GM12878 (cell line): ENCODE measurements at regions not wholly inside any gene's neighbourhood (a gene's known extent, or its start where the extent isn't known, plus 50 kb on each side); places are given as distances from the start of the nearest gene placed in this dataset.

Source experiments
- ATAC-seq: fragments of 200-7000 bp; cut with Tn5 transposase; 3 replicates; pipeline ENCODE4 v1.9.1; 2020; ENCODE audit warnings: mild to moderate bottlenecking, moderate library complexity
- BruUV-seq: library from RNA; stranded (reverse); fragments of 400-500 nt; replicated peaks from 2 replicates; lab custom pipeline; 2021; lab: Mats Ljungman, UMichigan
- CTCF ChIA-PET: fragments of 300-600 bp; sonication (Branson Sonifier 250); formaldehyde crosslinking; extraction: SDS; loops from one replicate; lab custom pipeline; 2021; ENCODE audit warnings: inconsistent platforms; lab: Yijun Ruan, JAX
- POLR2A ChIA-PET: fragments of 350-600 bp; formaldehyde crosslinking; extraction: SDS; loops from one replicate; lab custom pipeline; 2021; ENCODE audit warnings: inconsistent platforms; lab: Charles Lee
- RAD21 ChIA-PET: fragments of 300-600 bp; sonication (Branson Sonifier 250); formaldehyde crosslinking; loops from one replicate; lab custom pipeline; 2023; ENCODE audit warnings: antibody characterized with exemption; ENCODE audit not compliant: unreplicated experiment; lab: Charles Lee
- SMC1A ChIA-PET: fragments of 300-600 bp; sonication (Branson Sonifier 250); formaldehyde crosslinking; loops from one replicate; lab custom pipeline; 2023; ENCODE audit not compliant: unreplicated experiment, uncharacterized antibody; lab: Charles Lee
- DNase-seq: peaks from one replicate; pipeline ENCODE4 v3.0.0-alpha.2; 2011; ENCODE audit warnings: low read depth, low spot score
- FAIRE-seq: peaks from 3 replicates; lab custom pipeline; 2011; peaks lifted over from hg19 to GRCh38; lab: Jason Lieb, UNC
- H2AFZ ChIP-seq: 2 replicates; pipeline ENCODE4 v1.6.0; 2011; ENCODE audit warnings: low read depth, low read length, control low read depth; ENCODE audit not compliant: control insufficient read depth
- H3K27ac ChIP-seq: 2 replicates; pipeline ENCODE4 v1.5.1; 2011; ENCODE audit warnings: control low read depth; ENCODE audit not compliant: control insufficient read depth, insufficient read depth
- H3K27me3 ChIP-seq, 2 experiments: replicated peaks in 1 of 2; 2 replicates each; pipeline versions ENCODE4 v1.6.0 to v1.6.1; 2011; ENCODE audit warnings: low read length in 1 of 2; ENCODE audit not compliant: control insufficient read depth in 2 of 2, insufficient read depth in 2 of 2
- H3K36me3 ChIP-seq, 2 experiments: 2 replicates each; pipeline ENCODE4 v1.5.1; 2011; ENCODE audit warnings: low read length in 1 of 2; ENCODE audit not compliant: control insufficient read depth in 2 of 2, insufficient read depth in 2 of 2
- H3K4me1 ChIP-seq: 2 replicates; pipeline ENCODE4 v1.6.1; 2011; ENCODE audit warnings: mild to moderate bottlenecking, low read length, moderate library complexity, mixed read lengths; ENCODE audit not compliant: control insufficient read depth, insufficient read depth
- H3K4me2 ChIP-seq: 2 replicates; pipeline ENCODE4 v1.6.0; 2011; ENCODE audit warnings: control low read depth; ENCODE audit not compliant: control insufficient read depth, insufficient read depth
- H3K4me3 ChIP-seq: fragments of 200-600 bp; sonication (generic); 2 replicates; pipeline ENCODE4 v1.5.1; 2016
- H3K79me2 ChIP-seq: 2 replicates; pipeline ENCODE4 v1.6.0; 2011; ENCODE audit warnings: low read length; ENCODE audit not compliant: control insufficient read depth, insufficient read depth
- H3K9ac ChIP-seq: 2 replicates; pipeline ENCODE4 v1.8.0; 2011; ENCODE audit warnings: low read length, control low read depth, mixed read lengths; ENCODE audit not compliant: control insufficient read depth, insufficient read depth
- H3K9me3 ChIP-seq: replicated peaks from 3 replicates; pipeline ENCODE4 v1.5.1; 2011; ENCODE audit warnings: mild to moderate bottlenecking, low read length; ENCODE audit not compliant: control insufficient read depth, insufficient read depth
- H4K20me1 ChIP-seq: 2 replicates; pipeline ENCODE4 v1.6.0; 2011; ENCODE audit not compliant: control insufficient read depth, insufficient read depth
- E2F8 ChIP-seq: fragments of 450-650 bp; IDR thresholded peaks from 2 replicates; pipeline ENCODE4 v1.6.1; 2018; ENCODE audit warnings: mild to moderate bottlenecking, low read depth, moderate library complexity; ENCODE audit not compliant: partially characterized antibody
- EED ChIP-seq: sonication (generic); IDR thresholded peaks from 2 replicates; pipeline ENCODE4 v1.6.1; 2016; ENCODE audit warnings: antibody characterized with exemption, low read depth
- HDGF ChIP-seq: fragments of 450-650 bp; IDR thresholded peaks from 2 replicates; pipeline ENCODE4 v1.6.1; 2016; ENCODE audit warnings: antibody characterized with exemption
- PRDM15 ChIP-seq: fragments of 450-650 bp; formaldehyde crosslinking; IDR thresholded peaks from 2 replicates; pipeline ENCODE4 v1.4.0; 2020; ENCODE audit warnings: mild to moderate bottlenecking, moderate library complexity
- WGBS: methylation state at CpG from one replicate; pipeline ENCODE4 v1.1.6; 2016; ENCODE audit warnings: low lambda C conversion rate; ENCODE audit not compliant: insufficient replicate concordance, insufficient coverage; ENCODE audit errors: missing lambda C conversion rate; 5-methylcytosine and 5-hydroxymethylcytosine counted together
- in situ Hi-C: fragments of 300-500 bp; cut with MboI; formaldehyde crosslinking; loops from 9 replicates; pipeline ENCODE4 v1.14.3; 2018; ENCODE audit warnings: mixed read lengths
- intact Hi-C: fragments of 100-400 bp; cut with micrococcal nuclease; formaldehyde crosslinking; loops from one replicate; pipeline ENCODE4 v1.14.2; 2022; ENCODE audit not compliant: unreplicated experiment

GRCh38 chr4:35541146-35541887, 703.0 kb downstream of the ARAP2 start (continued):
- TF ChIP-seq E2F8 (no peak), EED (no peak), PRDM15 (CRISPR knock-in tag) (no peak), HDGF (no peak)

GRCh38 chr4:35541888-35542213, 702.5 kb downstream of the ARAP2 start:
- H3K4me3 ChIP-seq, result no peak overlapping the region
- H3K9me3 ChIP-seq, result no peaks in the 10 kb centered on the region
- RAD21 ChIA-PET, result no interaction called here
- no peak for DNase-seq
- intact Hi-C loops (no loop called here), in situ Hi-C loops (no loop called here)
- H3K36me3 ChIP-seq, result no peaks in the 10 kb centered on the region
- no peak overlapping the region for H3K27ac ChIP-seq
- ATAC-seq, result no peak
- H3K27me3 ChIP-seq, result no peaks in the 10 kb centered on the region
- no peaks in the 10 kb centered on the region for H3K79me2 ChIP-seq
- no peak for TF ChIP-seq HDGF
- TF ChIP-seq, all 136 proteins: peak for 0
- Histone ChIP-seq H2AFZ (no peak overlapping the region), H4K20me1 (no peaks in the 10 kb centered on the region), H3K9ac (no peak overlapping the region), H3K4me1 (no peaks in the 10 kb centered on the region), H3K4me2 (no peak overlapping the region)
- 82% methylated on average over 5 of the region's 5 CpGs for WGBS
- FAIRE-seq, result no peak
- SMC1A ChIA-PET, result interaction anchor here (1.2 kb wide), 1 partner anchor 149 kb away, joined by 3 read pairs; no protein-coding TSS in a partner anchor
- BruUV-seq, result no TSS peak
- POLR2A ChIA-PET, result no interaction called here
- CTCF ChIA-PET, result no interaction called here
